GM19099 (cell line): ENCODE measurements at regions not wholly inside any gene's neighbourhood (a gene's known extent, or its start where the extent isn't known, plus 50 kb on each side); places are given as distances from the start of the nearest gene placed in this dataset.

Experiments
- POLR2A ChIP-seq: IDR thresholded peaks from 3 replicates; pipeline ENCODE4 v1.6.1; 2011; ENCODE audit warnings: low read depth; ENCODE audit not compliant: insufficient read length; ENCODE audit errors: extremely low read depth

DNA sequence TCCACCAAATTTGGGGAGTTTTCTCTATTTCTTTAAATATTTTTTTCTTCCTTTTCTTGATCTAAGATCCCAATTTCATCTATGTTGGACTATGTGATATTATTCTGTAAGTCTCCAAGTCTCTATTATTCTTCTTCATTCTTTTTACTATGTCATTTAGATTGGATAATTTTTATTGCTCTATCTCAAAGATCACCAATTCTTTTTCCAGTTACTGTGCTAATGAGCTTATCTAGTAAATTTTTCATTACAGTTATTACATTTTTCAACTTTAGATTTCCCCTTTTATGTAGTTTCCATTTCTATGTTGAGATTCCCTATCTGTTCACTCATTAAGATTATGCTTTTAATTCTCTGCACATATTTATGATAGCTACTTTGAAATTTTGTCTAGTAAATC, 131.6 kb upstream of the NAMPT start:
- TF ChIP-seq POLR2A, result no peak

DNA sequence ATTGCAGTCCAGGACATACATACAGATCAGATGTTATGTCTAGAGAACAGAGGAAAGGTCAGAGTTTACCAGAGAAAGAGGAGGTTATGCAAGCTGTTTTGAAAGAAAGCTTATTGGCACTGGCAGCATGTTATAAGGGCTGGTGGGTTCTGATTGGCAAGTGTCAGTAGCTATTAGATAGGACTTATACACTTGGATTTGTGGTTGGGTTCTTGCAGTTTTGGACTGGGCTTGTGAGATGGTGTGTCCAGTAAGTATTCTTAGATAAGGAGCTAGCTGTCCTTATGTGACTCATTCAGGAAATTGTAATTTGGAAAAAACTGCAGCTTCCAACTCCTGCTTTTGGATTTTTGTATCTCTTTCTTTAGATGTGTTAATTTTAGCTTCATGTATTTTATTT, 130.7 kb upstream of the NAMPT start:
- TF ChIP-seq POLR2A, result no peak

DNA sequence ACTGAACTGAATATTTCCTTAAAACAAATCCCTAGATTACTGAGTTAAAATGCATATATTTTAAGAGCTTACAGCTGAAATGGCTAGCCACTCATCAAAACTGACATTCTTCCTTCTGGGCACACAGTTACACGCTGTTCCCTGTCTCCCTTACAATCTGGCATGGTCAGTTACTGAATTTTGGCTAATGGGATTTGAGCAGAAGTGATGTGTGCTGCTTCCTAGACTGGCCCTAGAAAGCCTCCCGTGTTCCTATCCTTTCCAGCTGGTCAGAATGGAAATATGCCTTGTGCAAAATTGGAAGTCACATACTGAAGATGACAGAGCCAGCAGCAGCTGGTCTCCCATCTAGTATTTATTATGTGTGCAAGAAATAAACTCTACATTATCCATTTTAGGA, 128.7 kb upstream of the NAMPT start:
- no peak for TF ChIP-seq POLR2A

DNA sequence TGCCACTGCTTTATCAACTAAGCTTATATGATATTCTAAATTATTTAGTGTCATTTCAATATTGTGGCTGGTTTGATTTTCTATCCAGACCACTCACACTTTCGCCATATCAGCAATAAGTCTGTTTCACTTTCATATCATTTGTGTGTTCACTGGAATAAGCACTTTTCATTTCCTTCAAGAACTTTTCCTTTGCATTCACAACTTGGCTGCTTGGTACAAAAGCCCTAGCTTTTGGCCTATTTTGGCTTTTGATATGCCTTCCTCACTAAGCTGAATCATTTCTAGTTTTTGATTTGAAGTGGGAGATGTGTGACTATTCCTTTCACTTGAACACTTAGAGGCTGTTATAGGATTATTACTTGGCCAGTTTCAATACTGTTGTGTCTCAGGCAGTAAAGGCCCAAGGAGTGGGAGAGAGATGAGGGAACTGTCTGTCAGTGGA, 120.9 kb upstream of the NAMPT start:
- TF ChIP-seq POLR2A, result no peak

DNA sequence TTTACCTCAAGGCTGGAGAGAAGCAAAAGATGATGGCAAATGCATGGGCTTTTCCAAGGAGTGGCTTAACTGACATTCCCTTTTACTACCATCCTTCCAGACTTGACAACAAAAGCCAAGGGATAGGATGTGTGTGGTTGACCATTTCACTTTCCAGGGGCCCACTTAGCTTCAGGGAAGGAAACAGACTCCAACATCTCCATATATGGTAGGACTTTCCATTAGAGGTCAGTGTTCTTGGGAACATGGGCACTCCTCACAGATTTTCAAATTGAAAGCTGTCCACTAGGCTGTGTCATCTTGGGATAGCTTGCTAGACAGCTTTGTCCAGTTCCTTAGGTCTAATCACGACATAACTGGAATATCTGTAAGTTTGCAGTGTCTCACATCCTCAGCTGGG, 118.1 kb upstream of the NAMPT start:
- TF ChIP-seq POLR2A, result no peak

DNA sequence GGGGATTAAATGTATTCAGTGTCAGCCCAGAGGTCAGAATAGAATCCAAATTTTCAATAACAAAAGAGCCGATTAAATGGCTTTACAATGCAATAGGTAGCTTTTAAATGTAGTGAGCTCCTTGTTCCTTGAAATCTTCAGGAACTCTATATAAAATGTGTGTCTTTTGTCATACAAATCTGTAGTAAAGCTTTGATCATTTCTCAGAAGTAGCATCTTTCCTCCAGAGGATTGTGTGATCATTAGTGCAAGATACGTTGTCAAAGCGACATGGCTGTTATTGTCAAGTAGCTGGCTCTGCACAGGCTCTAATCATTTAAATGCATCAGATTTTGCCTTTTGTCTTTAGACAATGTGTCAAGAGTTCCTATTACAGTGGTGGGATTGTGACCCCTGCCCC, 116.1 kb upstream of the NAMPT start:
- TF ChIP-seq POLR2A, result no peak

DNA sequence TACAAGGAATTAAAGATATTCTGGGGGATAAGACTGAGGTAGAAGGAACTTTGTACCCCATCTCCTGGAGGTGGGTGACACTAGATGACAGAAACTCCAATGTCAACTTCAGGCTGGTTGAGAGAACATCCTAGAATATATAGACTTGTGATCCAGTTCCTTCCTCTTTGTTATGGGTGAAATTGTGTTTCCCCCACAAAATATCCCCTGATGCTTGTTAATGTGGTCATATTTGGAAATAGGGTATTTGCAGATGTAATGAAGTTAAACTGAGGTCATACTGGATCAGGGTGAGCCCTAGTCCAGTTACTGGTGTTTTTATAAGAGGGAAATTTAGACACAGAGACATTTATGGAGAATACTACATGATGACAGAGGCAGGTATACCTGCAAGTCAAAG, 114.0 kb upstream of the NAMPT start:
- TF ChIP-seq POLR2A, result no peak

DNA sequence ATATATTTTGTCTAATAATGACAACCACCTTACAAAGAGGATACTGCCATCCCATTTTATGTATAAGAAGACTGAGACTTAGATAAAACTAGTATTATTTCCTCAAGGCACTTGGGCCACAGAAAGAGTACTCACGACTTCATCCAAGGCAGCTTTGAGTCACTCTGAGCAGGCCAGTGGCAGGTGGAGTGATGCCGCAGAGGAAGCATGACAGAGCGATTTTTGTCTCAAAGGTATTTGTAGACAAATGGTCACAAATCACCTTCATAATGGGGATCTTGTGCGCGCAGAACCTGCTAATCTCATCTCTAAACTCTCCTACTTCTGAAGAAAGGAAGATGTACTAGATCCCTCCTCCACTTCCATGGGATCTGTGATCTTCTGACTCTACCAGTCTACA, 113.2 kb upstream of the NAMPT start:
- no peak for TF ChIP-seq POLR2A

DNA sequence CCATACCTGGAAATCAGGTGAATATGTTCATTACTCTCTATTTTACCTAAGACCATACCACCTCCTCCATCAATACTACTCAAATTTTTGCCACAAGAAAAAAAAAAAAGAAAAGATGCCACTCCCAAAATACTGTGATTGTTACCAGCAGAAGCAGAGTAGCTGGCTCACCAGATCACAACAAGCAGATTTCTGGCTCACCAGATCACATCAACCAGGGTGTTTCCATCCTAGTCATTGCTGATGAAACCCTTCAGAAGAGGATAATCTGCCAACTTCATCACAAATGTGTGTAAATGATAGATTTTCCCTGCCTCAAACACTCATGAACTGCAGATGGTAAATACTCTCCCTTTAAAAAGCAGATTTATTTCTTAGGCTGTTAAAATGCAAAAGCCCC, 109.7 kb upstream of the NAMPT start:
- no peak for TF ChIP-seq POLR2A

DNA sequence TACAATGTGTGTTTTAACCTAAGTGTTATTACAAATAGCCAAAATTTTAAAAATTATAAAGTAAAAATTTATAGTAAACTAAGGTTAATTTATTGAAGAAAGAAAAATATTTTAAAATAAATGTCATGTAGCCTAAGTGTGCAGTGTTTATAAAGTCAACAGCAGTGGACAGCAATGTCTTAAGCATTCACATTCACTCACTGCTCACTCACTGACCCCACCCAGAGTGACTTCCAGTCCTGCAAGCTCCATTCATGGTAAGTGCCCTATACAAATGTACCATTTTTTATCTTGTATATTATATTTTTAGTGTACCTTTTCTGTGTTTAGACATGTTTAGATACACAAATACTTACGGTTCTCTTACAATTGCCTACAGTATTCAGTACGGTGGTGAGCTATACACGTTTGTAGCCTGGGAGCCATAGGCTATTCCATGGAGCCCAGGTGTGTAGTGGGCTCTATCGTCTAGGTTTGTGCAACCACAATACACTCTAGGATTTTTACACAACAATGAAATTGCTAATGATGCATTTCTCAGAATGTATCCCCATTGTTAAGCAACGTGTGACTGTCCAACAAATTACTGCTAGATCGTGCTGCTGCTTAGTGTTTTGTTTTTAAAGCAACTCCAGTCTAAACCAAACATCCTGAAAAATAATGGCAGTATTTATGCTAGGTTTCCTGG, 108.9 kb upstream of the NAMPT start:
- TF ChIP-seq POLR2A, result no peak

DNA sequence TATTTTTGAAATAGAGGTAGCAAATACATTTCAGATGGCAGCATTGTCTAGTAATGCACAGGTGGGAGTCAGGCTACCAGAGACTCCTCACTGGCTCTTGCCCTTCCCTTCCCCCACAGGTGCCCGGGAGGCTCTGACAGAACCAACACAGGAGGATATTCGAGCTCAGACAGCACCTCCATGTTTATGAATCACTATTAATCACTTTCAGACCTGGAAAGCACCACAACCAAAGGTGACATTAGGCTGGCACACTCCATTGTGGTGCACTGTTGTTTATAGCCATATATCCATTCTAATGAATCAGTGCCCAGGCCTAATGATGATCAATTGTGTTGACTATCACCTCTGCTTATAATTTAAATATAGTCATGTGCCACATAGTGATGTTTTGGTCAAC, 107.8 kb upstream of the NAMPT start:
- TF ChIP-seq POLR2A, result no peak

DNA sequence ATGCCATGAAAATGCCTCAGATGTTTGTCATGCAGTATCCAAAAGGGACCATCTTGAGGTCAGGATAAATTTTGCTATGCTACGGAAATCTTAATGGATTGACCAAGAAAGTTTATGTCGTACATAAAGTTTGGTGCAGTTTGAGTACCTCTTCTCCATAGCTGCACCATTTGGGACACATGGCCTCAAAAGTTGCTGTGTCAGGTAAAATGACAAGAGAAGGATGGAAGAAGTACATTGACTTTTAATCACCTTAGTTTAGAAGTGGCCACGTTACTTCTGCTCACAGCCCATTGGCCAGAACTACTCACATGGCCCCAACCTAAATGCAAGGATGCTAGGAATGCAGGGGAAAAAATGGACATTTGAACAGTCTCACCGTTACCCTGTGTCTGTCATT, 107.4 kb upstream of the NAMPT start:
- no peak for TF ChIP-seq POLR2A

DNA sequence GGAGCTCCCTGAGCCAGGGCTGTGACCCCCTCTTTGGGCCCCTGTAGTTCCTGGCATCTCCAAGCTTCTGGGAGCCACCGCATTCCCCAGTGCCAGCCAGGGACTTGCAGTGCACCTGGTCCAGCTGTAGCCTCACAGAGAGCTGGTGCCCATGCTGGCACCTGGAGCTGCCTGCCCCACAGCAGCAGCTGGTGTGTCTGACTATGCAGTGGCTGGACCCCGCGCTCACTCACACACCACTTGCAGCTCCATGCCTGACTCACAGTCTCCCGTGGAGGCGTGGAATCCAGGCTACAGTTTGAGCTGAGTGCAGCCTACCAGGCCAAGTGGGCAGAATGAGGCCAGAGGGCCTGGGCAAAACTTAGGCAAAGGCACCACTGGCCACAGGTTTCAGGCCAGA, 102.2 kb upstream of the NAMPT start:
- TF ChIP-seq POLR2A, result no peak

DNA sequence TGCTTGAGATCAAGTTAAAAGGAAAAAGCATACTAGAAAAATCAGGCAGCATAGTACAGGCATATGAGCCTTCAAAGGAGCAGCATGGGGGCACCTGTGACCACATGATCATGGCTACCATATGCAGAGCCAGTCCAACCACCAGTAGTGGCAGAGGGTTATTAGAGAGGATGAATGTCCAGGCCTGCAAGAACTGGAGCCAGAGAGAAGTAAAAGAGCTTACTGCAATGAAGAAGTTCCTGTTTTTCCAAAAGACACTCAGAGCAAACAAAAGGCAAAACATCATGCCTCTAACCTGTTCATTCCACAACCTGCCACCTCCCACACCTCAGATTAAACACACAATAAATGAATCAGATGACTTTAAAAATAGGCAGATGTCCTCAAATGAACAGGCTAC, 99.6 kb upstream of the NAMPT start:
- TF ChIP-seq POLR2A, result no peak

DNA sequence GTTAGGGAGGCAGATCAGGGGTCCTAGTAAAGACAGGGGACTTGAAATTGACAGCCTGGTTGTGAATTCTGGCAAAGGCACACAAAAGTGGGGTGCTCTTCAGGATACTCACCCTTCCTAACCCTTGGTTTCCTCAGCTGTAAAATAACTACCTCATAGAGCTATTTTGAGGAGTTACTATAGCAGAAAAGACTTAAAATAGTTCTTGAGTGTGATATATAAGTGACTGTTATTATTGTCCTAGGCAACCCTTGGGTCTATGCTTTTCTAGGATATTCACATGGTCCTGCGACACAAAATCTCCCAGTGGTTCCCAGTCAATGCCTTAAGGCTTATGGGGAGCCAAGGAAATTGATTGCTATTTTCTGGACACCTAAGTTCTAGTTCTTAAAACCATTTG, 98.1 kb upstream of the NAMPT start:
- no peak for TF ChIP-seq POLR2A

DNA sequence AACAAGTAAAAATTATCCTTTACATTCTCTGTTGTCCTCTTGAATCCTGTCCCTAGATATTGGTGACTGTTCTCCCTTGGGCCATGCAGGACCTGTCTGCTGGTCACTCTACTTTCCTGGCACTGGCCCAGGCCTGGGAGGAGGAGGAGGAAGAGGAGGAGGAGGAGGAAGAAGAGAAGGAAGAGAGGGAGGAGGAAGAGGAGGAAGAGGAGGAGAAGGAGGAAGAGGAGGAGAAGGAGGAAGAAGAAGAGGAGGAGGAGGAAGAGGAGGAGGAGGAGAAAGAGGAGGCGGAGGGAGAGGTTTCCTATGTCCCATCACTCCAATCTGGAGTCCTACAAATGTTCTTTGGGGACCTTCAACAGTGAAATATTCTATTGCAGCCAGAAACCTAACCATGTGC, 97.3 kb upstream of the NAMPT start:
- no peak for TF ChIP-seq POLR2A

DNA sequence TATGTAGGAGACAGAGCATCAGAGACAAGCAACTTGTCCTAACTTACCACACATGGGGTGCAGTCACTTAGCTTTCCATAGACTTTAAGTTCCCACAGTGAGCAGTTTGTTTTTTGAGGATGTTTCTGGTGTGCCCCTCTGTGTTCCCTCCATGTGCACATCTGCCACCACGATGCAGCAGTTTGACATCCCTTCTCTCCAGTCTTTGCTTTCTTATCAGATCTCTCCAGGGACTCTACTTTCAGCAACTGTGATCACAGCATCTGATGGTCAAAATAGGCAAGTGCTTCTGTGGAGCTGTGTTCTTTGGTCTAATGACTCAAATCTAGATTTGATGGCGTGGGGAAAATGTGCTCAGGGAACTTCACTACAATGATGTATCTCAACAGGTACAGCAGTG, 96.5 kb upstream of the NAMPT start:
- TF ChIP-seq POLR2A, result no peak
